HEK293T (cell line): ENCODE measurements at regions not wholly inside any gene's neighbourhood (a gene's known extent, or its start where the extent isn't known, plus 50 kb on each side); places are given as distances from the start of the nearest gene placed in this dataset.

ENCODE experiments used
- BHLHE40 ChIP-seq: fragments of 450-650 bp; IDR thresholded peaks from 2 replicates; pipeline ENCODE4 v1.6.1; 2016; ENCODE audit warnings: mild to moderate bottlenecking, moderate library complexity, borderline replicate concordance
- L3MBTL2 ChIP-seq: fragments of 450-650 bp; conservative IDR thresholded peaks from 2 replicates; pipeline ENCODE4 v1.6.1; 2016; ENCODE audit warnings: mild to moderate bottlenecking
- SP1 ChIP-seq: fragments of 450-650 bp; IDR thresholded peaks from 2 replicates; pipeline ENCODE4 v1.6.1; 2017
- TARDBP ChIP-seq: fragments of 450-650 bp; IDR thresholded peaks from 2 replicates; pipeline ENCODE4 v1.6.1; 2016

DNA sequence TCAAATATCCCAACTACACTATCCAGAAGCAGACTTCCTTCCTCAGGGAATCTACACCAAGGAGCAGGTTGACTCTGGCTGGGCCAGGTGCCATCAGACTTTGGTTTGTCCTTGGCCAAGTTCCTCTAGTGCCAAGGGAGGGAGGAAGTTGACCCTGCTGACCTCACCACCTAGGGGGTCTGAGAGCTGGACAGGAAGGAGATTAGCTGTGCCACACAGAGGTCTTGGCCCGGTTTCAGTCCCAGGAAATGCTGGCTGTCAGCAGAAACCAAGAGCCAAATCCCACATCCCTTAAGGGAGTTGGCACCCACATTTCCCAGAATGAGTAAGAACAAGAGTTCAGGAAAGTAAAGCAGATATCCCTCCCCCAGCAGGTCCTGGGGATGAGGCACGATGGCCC is 178.2 kb downstream of the SALL1 start:
- TF ChIP-seq TARDBP (no peak), SP1 (no peak), L3MBTL2 (no peak), BHLHE40 (no peak)
